CD14-positive monocyte (primary cell): ENCODE measurements at regions not wholly inside any gene's neighbourhood (a gene's known extent, or its start where the extent isn't known, plus 50 kb on each side); places are given as distances from the start of the nearest gene placed in this dataset.

ENCODE experiments used
- DNase-seq, 3 donors: peaks; one replicate each; pipeline ENCODE4 v3.0.0-alpha.2; 2011 to 2022
- H2AFZ ChIP-seq: 2 replicates; pipeline ENCODE4 v1.6.0; 2012; ENCODE audit warnings: mild to moderate bottlenecking, low read depth, low read length, inconsistent platforms; ENCODE audit not compliant: insufficient read depth, poor library complexity, severe bottlenecking
- H3K27ac ChIP-seq, 2 donors: 1 replicate in 1 of 2; 2 replicates in 1 of 2; pipeline ENCODE4 v1.5.1; 2012 to 2013; ENCODE audit warnings: low read length in 2 of 2, control low read depth in 1 of 2, inconsistent platforms in 1 of 2, low read depth in 1 of 2, mild to moderate bottlenecking in 1 of 2
- H3K27me3 ChIP-seq, 2 donors: one replicate each; pipeline versions ENCODE4 v1.6.0 to v1.6.1; 2011 to 2013; ENCODE audit warnings: low read length in 2 of 2; ENCODE audit not compliant: control insufficient read depth in 2 of 2, insufficient read depth in 2 of 2
- H3K36me3 ChIP-seq, 2 donors: replicated peaks in 1 of 2; 1 replicate in 1 of 2; 2 replicates in 1 of 2; pipeline versions ENCODE4 v1.5.1 to v1.6.1; 2012 to 2013; ENCODE audit warnings: low read length in 2 of 2, control low read depth in 1 of 2, inconsistent platforms in 1 of 2, mild to moderate bottlenecking in 1 of 2; ENCODE audit not compliant: insufficient read depth in 2 of 2, control insufficient read depth in 1 of 2
- H3K4me1 ChIP-seq, 2 donors: 1 replicate in 1 of 2; 2 replicates in 1 of 2; pipeline versions ENCODE4 v1.5.1 to v1.6.1; 2012 to 2013; ENCODE audit warnings: low read length in 2 of 2, control low read depth in 1 of 2, inconsistent platforms in 1 of 2, mild to moderate bottlenecking in 1 of 2, moderate library complexity in 1 of 2; ENCODE audit not compliant: insufficient read depth in 2 of 2, control insufficient read depth in 1 of 2
- H3K4me2 ChIP-seq: replicated peaks from 2 replicates; pipeline ENCODE3; 2012; ENCODE audit warnings: low read length, moderate library complexity, mild to moderate bottlenecking; ENCODE audit not compliant: poor library complexity, severe bottlenecking; ENCODE audit errors: extremely low read depth
- H3K4me3 ChIP-seq, 3 experiments: fragments of 200-600 bp in 1 of 3; sonication (generic) in 1 of 3; replicated peaks in 1 of 3; 1 replicate in 2 of 3; 2 replicates in 1 of 3; pipeline ENCODE4 v1.5.1; 2011 to 2013; ENCODE audit warnings: low read length in 3 of 3, mild to moderate bottlenecking in 3 of 3, control low read depth in 2 of 3, low read depth in 2 of 3, inconsistent platforms in 1 of 3, moderate library complexity in 1 of 3
- H3K79me2 ChIP-seq: 2 replicates; pipeline ENCODE4 v1.6.0; 2012; ENCODE audit warnings: mild to moderate bottlenecking, control low read depth, inconsistent platforms, low read length, moderate library complexity; ENCODE audit not compliant: insufficient read depth
- H3K9ac ChIP-seq: 2 replicates; pipeline ENCODE4 v1.6.0; 2017; ENCODE audit warnings: low read length, mild to moderate bottlenecking; ENCODE audit not compliant: insufficient read depth, poor library complexity, severe bottlenecking
- H3K9me3 ChIP-seq, 2 donors: replicated peaks in 1 of 2; 1 replicate in 1 of 2; 2 replicates in 1 of 2; pipeline versions ENCODE4 v1.5.1 to v1.6.1; 2012 to 2013; ENCODE audit warnings: low read length in 2 of 2, control low read depth in 1 of 2; ENCODE audit not compliant: control insufficient read depth in 1 of 2, insufficient read depth in 1 of 2
- H4K20me1 ChIP-seq: 2 replicates; pipeline ENCODE4 v1.6.0; 2012; ENCODE audit warnings: mild to moderate bottlenecking, low read length, control low read depth, moderate library complexity; ENCODE audit not compliant: insufficient read depth
- H3K27ac Mint-ChIP-seq, 7 donors: one replicate each; pipeline ENCODE4 v1.8.0; 2020; ENCODE audit warnings: mild to moderate bottlenecking in 7 of 7, mixed read lengths in 7 of 7, moderate library complexity in 6 of 7, inconsistent platforms in 2 of 7
- H3K27me3 Mint-ChIP-seq, 3 donors: one replicate each; pipeline ENCODE4 v1.8.0; 2021 to 2022; ENCODE audit warnings: low read depth in 3 of 3, mild to moderate bottlenecking in 3 of 3, mixed read lengths in 3 of 3, moderate library complexity in 3 of 3, inconsistent platforms in 1 of 3
- H3K36me3 Mint-ChIP-seq, 2 donors: one replicate each; pipeline ENCODE4 v1.8.0; 2020; ENCODE audit warnings: mixed read lengths in 2 of 2, inconsistent platforms in 1 of 2, mild to moderate bottlenecking in 1 of 2
- H3K4me1 Mint-ChIP-seq: one replicate; pipeline ENCODE4 v1.8.0; 2020; ENCODE audit warnings: mild to moderate bottlenecking, mixed read lengths
- H3K4me3 Mint-ChIP-seq, 2 donors: one replicate each; pipeline ENCODE4 v1.8.0; 2020; ENCODE audit warnings: mild to moderate bottlenecking in 2 of 2, mixed read lengths in 2 of 2, moderate library complexity in 1 of 2
- H3K9me3 Mint-ChIP-seq, 7 donors: one replicate each; pipeline ENCODE4 v1.8.0; 2020 to 2022; ENCODE audit warnings: mixed read lengths in 7 of 7, mild to moderate bottlenecking in 6 of 7, moderate library complexity in 6 of 7, inconsistent platforms in 2 of 7
- CTCF ChIP-seq: fragments of 200-600 bp; IDR thresholded peaks from one replicate; pipeline ENCODE4 v1.8.0; 2022; ENCODE audit warnings: antibody characterized with exemption, mild to moderate bottlenecking
- WGBS: methylation state at CpG from one replicate; pipeline ENCODE4 v1.1.5; 2013; ENCODE audit warnings: missing lambda C conversion rate; ENCODE audit not compliant: insufficient coverage; 5-methylcytosine and 5-hydroxymethylcytosine counted together
- intact Hi-C, 2 donors: fragments of 100-400 bp; cut with micrococcal nuclease; formaldehyde crosslinking; loops; one replicate each; pipeline versions ENCODE4 v1.15.0 to v1.15.1; 2023

DNA sequence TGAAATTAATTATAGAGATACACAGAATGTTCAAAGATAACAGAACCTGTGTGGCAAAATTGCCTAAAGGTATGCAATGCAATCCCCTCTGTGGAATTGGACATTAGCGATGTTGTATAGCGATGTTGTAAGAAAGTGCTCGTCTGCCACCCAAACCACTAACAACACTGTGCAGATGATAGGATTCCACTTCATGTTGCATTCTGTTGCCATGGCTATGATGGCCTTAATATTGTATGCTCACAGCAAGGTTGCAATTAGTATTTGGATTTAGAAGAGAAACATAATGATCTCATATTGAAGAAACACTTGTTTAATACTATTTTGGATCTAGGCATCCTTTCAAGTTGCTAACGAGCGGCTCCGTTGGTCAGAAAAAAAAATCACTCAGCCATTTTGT is 260.3 kb downstream of the BCAT1 start:
- H3K4me3 Mint-ChIP-seq, result no peak overlapping the region
- intact Hi-C loops, result no loop called here
- peaks cover 0 to 4% (median 0%) of the 10 kb centered on the region in 7 donors for H3K9me3 Mint-ChIP-seq
- peaks cover 0 to 2% (median 2%) of the 10 kb centered on the region in 3 donors for H3K27me3 Mint-ChIP-seq
- H3K9ac ChIP-seq, result no peak overlapping the region
- no peaks in the 10 kb centered on the region for H4K20me1 ChIP-seq
- no peaks in the 10 kb centered on the region for H3K9me3 ChIP-seq
- H2AFZ ChIP-seq, result no peak overlapping the region
- no peak for TF ChIP-seq CTCF
- H3K4me2 ChIP-seq, result no peak overlapping the region
- WGBS, result no CpG with 5 or more reads among the region's 6 CpGs
- no peaks in the 10 kb centered on the region for H3K4me1 ChIP-seq
- no peaks in the 10 kb centered on the region for H3K79me2 ChIP-seq
- no peak for DNase-seq
- H3K4me1 Mint-ChIP-seq, result no peaks in the 10 kb centered on the region
- no peaks in the 10 kb centered on the region for H3K27me3 ChIP-seq
- H3K27ac Mint-ChIP-seq, result no peak overlapping the region
- H3K36me3 Mint-ChIP-seq, result no peaks in the 10 kb centered on the region
- H3K4me3 ChIP-seq, result no peak overlapping the region
- no peaks in the 10 kb centered on the region for H3K36me3 ChIP-seq
- no peak overlapping the region for H3K27ac ChIP-seq

DNA sequence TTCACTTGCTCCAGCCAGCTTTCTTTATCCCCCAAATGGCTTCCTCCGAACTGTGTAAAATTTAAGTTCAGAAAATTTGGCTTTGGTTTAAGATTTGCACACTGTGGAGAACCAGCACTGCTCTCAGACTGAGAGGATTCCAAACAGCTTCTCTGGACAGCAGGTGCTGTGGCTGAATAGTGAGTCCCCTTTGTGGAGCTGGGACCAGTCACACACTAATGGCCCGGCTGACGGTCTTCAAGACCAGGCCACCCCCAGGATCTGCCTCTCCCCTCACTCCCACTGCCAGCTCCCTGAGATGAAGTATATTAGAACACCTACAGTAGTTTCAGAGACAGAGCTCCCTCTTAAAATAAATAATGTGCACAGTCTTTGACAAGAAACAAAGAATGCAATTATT is 267.3 kb downstream of the BCAT1 start:
- H3K36me3 Mint-ChIP-seq, result no peaks in the 10 kb centered on the region
- H3K4me1 ChIP-seq, result peaks cover 8 to 12% of the 10 kb centered on the region in 2 donors
- H3K27me3 ChIP-seq, result no peaks in the 10 kb centered on the region
- H3K4me3 Mint-ChIP-seq, result no peak overlapping the region
- TF ChIP-seq CTCF, result no peak
- H2AFZ ChIP-seq, result no peak overlapping the region
- H3K4me3 ChIP-seq, result no peak overlapping the region
- no peaks in the 10 kb centered on the region for H3K36me3 ChIP-seq
- no peaks in the 10 kb centered on the region for H3K9me3 ChIP-seq
- H3K4me2 ChIP-seq, result no peak overlapping the region
- H3K4me1 Mint-ChIP-seq, result peaks cover 7% of the 10 kb centered on the region
- no peaks in the 10 kb centered on the region for H3K27me3 Mint-ChIP-seq
- no peaks in the 10 kb centered on the region for H3K79me2 ChIP-seq
- H4K20me1 ChIP-seq, result no peaks in the 10 kb centered on the region
- H3K9me3 Mint-ChIP-seq, result peaks cover 0 to 4% (median 0%) of the 10 kb centered on the region in 7 donors
- H3K9ac ChIP-seq, result no peak overlapping the region
- WGBS, result no CpG with 5 or more reads among the region's 3 CpGs
- intact Hi-C loops, result no loop called here
- no peak for DNase-seq
- no peak overlapping the region for H3K27ac Mint-ChIP-seq
- H3K27ac ChIP-seq, result no peak overlapping the region
